Glomerular visceral epithelial cell (primary cell): ENCODE measurements at regions not wholly inside any gene's neighbourhood (a gene's known extent, or its start where the extent isn't known, plus 50 kb on each side); places are given as distances from the start of the nearest gene placed in this dataset.

Source experiments
- DNase-seq: peaks from one replicate; pipeline ENCODE4 v3.0.0-alpha.2; 2016; ENCODE audit errors: extremely low spot score

GRCh38 chr2:54360055-54360792 is 95.9 kb upstream of the SPTBN1 start:
- DNase-seq, result peak; percentile 15

GRCh38 chr2:54364409-54364808 is 91.7 kb upstream of the SPTBN1 start:
- no peak for DNase-seq

GRCh38 chr2:54365661-54366060 is 90.5 kb upstream of the SPTBN1 start:
- no peak for DNase-seq

GRCh38 chr2:54366487-54367280 is 89.4 kb upstream of the SPTBN1 start:
- DNase-seq, result no peak

GRCh38 chr2:54370405-54371104 is 85.6 kb upstream of the SPTBN1 start:
- no peak for DNase-seq

GRCh38 chr2:54371460-54372065 is 84.6 kb upstream of the SPTBN1 start:
- DNase-seq, result no peak

GRCh38 chr2:54372361-54372760 is 83.8 kb upstream of the SPTBN1 start:
- no peak for DNase-seq

GRCh38 chr2:54373855-54374254 is 82.3 kb upstream of the SPTBN1 start:
- DNase-seq, result no peak

GRCh38 chr2:54374591-54375364 is 81.3 kb upstream of the SPTBN1 start:
- no peak for DNase-seq

GRCh38 chr2:54377451-54377850 is 78.7 kb upstream of the SPTBN1 start:
- no peak for DNase-seq

- DNase-seq, result no peak
Measured at GRCh38 chr2:54377901-54378493, 78.1 kb upstream of the SPTBN1 start.

- DNase-seq, result no peak
Measured at GRCh38 chr2:54380670-54381069, 75.5 kb upstream of the SPTBN1 start.

- no peak for DNase-seq
Measured at GRCh38 chr2:54381293-54381692, 74.8 kb upstream of the SPTBN1 start.

GRCh38 chr2:54382601-54383000 is 73.5 kb upstream of the SPTBN1 start:
- DNase-seq, result no peak

- no peak for DNase-seq
Measured at GRCh38 chr2:54384301-54385203, 71.6 kb upstream of the SPTBN1 start.

GRCh38 chr2:54385271-54385670 is 70.9 kb upstream of the SPTBN1 start:
- no peak for DNase-seq

- no peak for DNase-seq
Measured at GRCh38 chr2:54386585-54386984, 69.5 kb upstream of the SPTBN1 start.

- DNase-seq, result no peak
Measured at GRCh38 chr2:54387059-54387991, 68.8 kb upstream of the SPTBN1 start.

GRCh38 chr2:54388076-54388475 is 68.1 kb upstream of the SPTBN1 start:
- no peak for DNase-seq
